HL-60 (cell line): ENCODE measurements at regions not wholly inside any gene's neighbourhood (a gene's known extent, or its start where the extent isn't known, plus 50 kb on each side); places are given as distances from the start of the nearest gene placed in this dataset.

Experiments used
- DNase-seq, 2 experiments: peaks; one replicate each; pipeline ENCODE4 v3.0.0-alpha.2; 2010 to 2020; ENCODE audit warnings: low read depth in 1 of 2, low spot score in 1 of 2
- H3K27ac ChIP-seq: fragments of 250-450 bp; sonication (Bioruptor Pico); replicated peaks from 2 replicates; pipeline ENCODE4 v1.5.1; 2020; ENCODE audit warnings: mild to moderate bottlenecking, moderate library complexity
- H3K27me3 ChIP-seq: fragments of 250-450 bp; sonication (Bioruptor Pico); 2 replicates; pipeline ENCODE4 v1.5.1; 2021; ENCODE audit warnings: mild to moderate bottlenecking, moderate library complexity; ENCODE audit not compliant: insufficient read depth, poor library complexity, severe bottlenecking
- H3K4me3 ChIP-seq: replicated peaks from 2 replicates; pipeline ENCODE4 v1.5.1; 2011; ENCODE audit warnings: mild to moderate bottlenecking, control low read depth, low read length; ENCODE audit not compliant: insufficient read depth
- GABPA ChIP-seq: IDR thresholded peaks from 2 replicates; pipeline ENCODE4 v1.6.1; 2012; ENCODE audit warnings: low read depth
- POLR2AphosphoS5 ChIP-seq: IDR thresholded peaks from 2 replicates; pipeline ENCODE4 v1.6.1; 2012; ENCODE audit warnings: low read depth
- SPI1 ChIP-seq: IDR thresholded peaks from 2 replicates; pipeline ENCODE4 v1.6.1; 2012; ENCODE audit warnings: low read depth, mild to moderate bottlenecking, borderline replicate concordance
- TF ChIP-seq, protein P1 (sequence below): IDR thresholded peaks from one replicate; pipeline ENCODE4 v1.5.1; 2011; ENCODE audit warnings: low read length, control low read depth, inconsistent platforms; ENCODE audit not compliant: insufficient read depth
- TF ChIP-seq, protein P2 (sequence below): IDR thresholded peaks from 2 replicates; pipeline ENCODE4 v1.6.1; 2012; ENCODE audit warnings: low read depth; ENCODE audit not compliant: insufficient replicate concordance

DNA sequence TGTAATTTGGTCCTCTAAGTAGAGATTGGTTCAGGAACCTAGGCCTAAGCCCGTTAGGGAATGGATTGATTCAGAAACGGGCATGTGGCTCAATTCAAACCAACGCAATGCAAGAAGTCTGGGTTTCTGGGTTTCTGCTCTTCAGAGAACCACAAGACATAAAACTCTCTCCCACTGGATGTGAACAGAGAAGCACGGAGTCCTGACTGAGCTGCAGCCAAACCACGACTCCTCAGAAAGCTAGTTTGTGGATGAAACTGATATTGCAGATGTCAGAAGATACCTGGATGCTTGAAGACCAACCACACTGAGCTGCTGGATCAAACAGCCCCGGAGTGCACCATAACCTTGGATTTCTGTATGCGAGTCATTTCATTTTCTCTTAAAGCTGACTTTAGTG, 50.0 kb downstream of the SOD2 start:
- TF ChIP-seq SPI1, result no peak
- TF ChIP-seq, protein P1, sequence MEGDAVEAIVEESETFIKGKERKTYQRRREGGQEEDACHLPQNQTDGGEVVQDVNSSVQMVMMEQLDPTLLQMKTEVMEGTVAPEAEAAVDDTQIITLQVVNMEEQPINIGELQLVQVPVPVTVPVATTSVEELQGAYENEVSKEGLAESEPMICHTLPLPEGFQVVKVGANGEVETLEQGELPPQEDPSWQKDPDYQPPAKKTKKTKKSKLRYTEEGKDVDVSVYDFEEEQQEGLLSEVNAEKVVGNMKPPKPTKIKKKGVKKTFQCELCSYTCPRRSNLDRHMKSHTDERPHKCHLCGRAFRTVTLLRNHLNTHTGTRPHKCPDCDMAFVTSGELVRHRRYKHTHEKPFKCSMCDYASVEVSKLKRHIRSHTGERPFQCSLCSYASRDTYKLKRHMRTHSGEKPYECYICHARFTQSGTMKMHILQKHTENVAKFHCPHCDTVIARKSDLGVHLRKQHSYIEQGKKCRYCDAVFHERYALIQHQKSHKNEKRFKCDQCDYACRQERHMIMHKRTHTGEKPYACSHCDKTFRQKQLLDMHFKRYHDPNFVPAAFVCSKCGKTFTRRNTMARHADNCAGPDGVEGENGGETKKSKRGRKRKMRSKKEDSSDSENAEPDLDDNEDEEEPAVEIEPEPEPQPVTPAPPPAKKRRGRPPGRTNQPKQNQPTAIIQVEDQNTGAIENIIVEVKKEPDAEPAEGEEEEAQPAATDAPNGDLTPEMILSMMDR, result no peak
- Histone ChIP-seq H3K4me3 (no peak overlapping the region), H3K27me3 (no peaks in the 10 kb centered on the region), H3K27ac (no peak overlapping the region)
- no peak for DNase-seq

DNA sequence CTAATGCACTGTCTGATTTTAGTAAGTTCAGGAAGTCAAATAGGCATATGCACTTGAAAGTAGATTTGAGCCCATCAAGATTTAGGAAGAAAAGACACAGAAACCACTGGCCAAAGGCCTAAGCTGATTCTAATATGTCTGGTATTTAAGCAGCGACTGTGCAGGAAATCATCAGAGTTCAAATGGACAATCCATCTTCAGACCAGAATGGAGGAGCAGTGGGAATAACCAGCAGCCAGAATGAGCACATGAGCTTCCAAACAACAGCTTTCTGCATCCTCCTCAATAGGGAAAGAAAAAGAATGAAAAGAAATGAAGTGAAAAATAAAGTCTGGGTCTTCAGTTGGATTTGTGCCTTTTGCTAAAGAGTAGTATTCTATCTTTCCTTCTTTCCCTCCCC, 50.6 kb downstream of the SOD2 start:
- no peak for TF ChIP-seq GABPA
- TF ChIP-seq POLR2AphosphoS5, result no peak
- TF ChIP-seq, protein P1, result no peak
- TF ChIP-seq, protein P2, sequence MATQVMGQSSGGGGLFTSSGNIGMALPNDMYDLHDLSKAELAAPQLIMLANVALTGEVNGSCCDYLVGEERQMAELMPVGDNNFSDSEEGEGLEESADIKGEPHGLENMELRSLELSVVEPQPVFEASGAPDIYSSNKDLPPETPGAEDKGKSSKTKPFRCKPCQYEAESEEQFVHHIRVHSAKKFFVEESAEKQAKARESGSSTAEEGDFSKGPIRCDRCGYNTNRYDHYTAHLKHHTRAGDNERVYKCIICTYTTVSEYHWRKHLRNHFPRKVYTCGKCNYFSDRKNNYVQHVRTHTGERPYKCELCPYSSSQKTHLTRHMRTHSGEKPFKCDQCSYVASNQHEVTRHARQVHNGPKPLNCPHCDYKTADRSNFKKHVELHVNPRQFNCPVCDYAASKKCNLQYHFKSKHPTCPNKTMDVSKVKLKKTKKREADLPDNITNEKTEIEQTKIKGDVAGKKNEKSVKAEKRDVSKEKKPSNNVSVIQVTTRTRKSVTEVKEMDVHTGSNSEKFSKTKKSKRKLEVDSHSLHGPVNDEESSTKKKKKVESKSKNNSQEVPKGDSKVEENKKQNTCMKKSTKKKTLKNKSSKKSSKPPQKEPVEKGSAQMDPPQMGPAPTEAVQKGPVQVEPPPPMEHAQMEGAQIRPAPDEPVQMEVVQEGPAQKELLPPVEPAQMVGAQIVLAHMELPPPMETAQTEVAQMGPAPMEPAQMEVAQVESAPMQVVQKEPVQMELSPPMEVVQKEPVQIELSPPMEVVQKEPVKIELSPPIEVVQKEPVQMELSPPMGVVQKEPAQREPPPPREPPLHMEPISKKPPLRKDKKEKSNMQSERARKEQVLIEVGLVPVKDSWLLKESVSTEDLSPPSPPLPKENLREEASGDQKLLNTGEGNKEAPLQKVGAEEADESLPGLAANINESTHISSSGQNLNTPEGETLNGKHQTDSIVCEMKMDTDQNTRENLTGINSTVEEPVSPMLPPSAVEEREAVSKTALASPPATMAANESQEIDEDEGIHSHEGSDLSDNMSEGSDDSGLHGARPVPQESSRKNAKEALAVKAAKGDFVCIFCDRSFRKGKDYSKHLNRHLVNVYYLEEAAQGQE, result no peak
- no peak for TF ChIP-seq SPI1
- Histone ChIP-seq H3K27me3 (no peaks in the 10 kb centered on the region), H3K27ac (no peak overlapping the region), H3K4me3 (no peak overlapping the region)
- no peak for DNase-seq

DNA sequence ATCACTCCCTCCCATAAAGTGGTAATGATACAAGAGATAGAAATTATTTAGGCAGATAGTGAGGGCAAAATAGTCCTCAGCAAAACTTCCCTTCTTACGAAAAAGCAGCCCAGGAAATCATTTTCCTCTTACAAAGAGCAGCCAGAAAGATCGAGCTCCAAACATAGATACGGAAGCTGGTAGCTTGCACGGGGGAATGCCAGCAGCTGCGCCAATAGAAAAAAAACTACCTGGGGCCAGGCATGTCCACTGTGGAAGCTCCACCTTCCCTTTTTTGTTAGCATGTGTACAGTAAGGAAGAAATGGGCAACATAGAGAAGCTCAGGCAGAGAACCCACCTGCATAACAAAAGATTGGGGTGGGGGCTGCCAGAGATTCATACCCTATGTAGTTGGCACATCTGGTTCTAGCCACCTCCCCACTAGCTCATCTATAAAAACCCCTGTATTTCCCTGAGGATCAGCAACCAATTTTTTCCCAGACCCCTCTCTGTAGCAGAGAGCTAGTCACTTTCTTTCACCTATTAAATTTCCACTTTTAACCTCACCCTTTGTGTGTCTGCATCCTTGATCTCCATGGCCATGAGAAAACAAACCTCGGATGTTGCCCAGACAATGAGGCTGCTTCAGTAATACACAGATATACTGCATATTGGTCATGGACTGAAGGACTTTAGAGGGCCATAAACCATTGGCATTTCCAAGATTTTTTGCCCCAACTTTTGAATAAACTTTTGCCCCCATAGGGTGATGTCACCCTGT, 52.1 kb downstream of the SOD2 start:
- Histone ChIP-seq H3K4me3 (no peak overlapping the region), H3K27ac (no peak overlapping the region), H3K27me3 (no peaks in the 10 kb centered on the region)
- DNase-seq, result no peak
- TF ChIP-seq GABPA (no peak), SPI1 (no peak), POLR2AphosphoS5 (no peak)
- TF ChIP-seq, protein P1, result no peak
- TF ChIP-seq, protein P2, result no peak

DNA sequence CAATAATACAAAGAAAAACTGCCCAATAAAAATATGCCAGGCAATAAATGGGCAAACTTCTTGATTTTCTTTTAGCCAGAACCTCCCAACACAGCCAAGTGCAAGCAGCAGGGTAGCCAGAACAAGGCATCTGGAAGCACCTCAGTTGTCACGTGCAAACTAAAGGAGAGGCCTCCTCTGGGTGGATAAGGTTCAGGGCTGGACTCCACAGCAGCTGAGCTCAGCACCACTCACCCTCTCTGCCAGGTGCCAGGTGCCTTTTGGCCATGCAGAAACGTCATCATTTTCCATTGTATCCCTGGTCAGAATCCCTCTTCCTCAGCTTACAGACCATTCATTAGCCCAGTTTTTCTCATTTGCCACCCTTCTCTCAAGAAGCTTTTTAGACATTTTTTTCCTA, 52.7 kb downstream of the SOD2 start:
- Histone ChIP-seq H3K4me3 (no peak overlapping the region), H3K27me3 (no peaks in the 10 kb centered on the region), H3K27ac (no peak overlapping the region)
- TF ChIP-seq, protein P2, result no peak
- TF ChIP-seq POLR2AphosphoS5 (no peak), SPI1 (no peak), GABPA (no peak)
- TF ChIP-seq, protein P1, result no peak
- DNase-seq, result no peak
